ENCODE measurements at regions not wholly inside any gene's neighbourhood (a gene's known extent, or its start where the extent isn't known, plus 50 kb on each side); places are given as distances from the start of the nearest gene placed in this dataset.

DNA sequence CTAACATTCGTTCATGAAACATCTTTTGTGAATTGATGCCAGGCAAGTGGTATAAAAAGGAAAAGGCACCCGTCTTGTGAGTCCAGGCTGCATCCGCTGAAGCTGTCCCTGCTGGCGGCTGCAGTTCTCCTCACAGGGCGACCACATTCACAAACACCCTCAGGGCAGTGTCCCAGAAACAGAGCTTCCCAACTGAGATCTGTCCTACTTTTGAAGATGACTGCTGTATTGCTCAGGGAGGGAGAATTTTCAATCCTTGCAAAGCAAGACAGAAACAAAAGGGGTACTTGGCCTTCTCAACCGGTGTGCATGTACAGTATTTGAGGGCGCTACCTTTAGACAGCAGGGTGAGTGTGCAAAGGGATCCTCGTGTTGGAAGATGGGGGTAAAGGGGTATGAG is 316.1 kb downstream of the GADD45G start:
- Histone ChIP-seq H3K9me3 (ENCODE audit: low read length) (no peaks in the 10 kb centered on the region), H3K4me2 (ENCODE audit: low read length) (no peak overlapping the region), H3K27ac (ENCODE audit: low read length) (no peak overlapping the region), H3K36me3 (ENCODE audit: insufficient read depth, low read length) (no peaks in the 10 kb centered on the region), H3K9me2 (ENCODE audit: insufficient read depth, low read length) (no peaks in the 10 kb centered on the region), H3K9ac (ENCODE audit: low read length) (no peak overlapping the region), H2AFZ (ENCODE audit: low read depth, low read length) (no peak overlapping the region), H3K27me3 (ENCODE audit: insufficient read depth, low read depth, low read length) (no peaks in the 10 kb centered on the region), H4K20me1 (ENCODE audit: insufficient read depth) (no peaks in the 10 kb centered on the region), H3K79me2 (replicated peaks; ENCODE audit: insufficient read depth, low read length) (no peaks in the 10 kb centered on the region), H3K4me3 (ENCODE audit: low read length) (no peak overlapping the region), H3F3A (ENCODE audit: insufficient read depth, low read length, poor library complexity, severe bottlenecking) (no peaks in the 10 kb centered on the region)
- no peak for TF ChIP-seq TAF1 (IDR thresholded peaks at IDR 0.05; ENCODE audit: low read depth)

DNA sequence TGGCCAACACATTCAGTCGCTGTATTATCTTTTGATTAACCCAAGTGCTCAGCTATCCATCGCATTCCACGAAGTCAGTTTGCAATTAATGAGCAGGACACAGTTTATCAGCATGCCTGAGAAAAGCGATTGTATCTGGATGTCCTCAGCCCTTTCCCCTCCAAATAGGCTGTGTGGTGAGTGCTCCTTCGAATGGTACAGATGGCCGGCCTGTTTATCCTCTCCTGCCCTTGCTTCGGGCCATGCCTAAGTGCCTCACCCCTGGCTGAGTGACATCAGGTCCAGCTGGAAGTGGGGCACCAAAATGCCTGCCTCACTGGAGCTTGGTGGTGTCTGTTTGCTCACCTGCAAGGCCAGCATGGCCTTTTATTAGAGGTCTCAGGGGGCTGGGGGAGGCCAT is 317.3 kb downstream of the GADD45G start:
- TF ChIP-seq POLR2AphosphoS5 (IDR thresholded peaks at IDR 0.05): no peak
- no peak for TF ChIP-seq MXI1 (conservative IDR thresholded peaks at IDR 0.05; ENCODE audit: poor library complexity, severe bottlenecking)
- TF ChIP-seq, protein P1, sequence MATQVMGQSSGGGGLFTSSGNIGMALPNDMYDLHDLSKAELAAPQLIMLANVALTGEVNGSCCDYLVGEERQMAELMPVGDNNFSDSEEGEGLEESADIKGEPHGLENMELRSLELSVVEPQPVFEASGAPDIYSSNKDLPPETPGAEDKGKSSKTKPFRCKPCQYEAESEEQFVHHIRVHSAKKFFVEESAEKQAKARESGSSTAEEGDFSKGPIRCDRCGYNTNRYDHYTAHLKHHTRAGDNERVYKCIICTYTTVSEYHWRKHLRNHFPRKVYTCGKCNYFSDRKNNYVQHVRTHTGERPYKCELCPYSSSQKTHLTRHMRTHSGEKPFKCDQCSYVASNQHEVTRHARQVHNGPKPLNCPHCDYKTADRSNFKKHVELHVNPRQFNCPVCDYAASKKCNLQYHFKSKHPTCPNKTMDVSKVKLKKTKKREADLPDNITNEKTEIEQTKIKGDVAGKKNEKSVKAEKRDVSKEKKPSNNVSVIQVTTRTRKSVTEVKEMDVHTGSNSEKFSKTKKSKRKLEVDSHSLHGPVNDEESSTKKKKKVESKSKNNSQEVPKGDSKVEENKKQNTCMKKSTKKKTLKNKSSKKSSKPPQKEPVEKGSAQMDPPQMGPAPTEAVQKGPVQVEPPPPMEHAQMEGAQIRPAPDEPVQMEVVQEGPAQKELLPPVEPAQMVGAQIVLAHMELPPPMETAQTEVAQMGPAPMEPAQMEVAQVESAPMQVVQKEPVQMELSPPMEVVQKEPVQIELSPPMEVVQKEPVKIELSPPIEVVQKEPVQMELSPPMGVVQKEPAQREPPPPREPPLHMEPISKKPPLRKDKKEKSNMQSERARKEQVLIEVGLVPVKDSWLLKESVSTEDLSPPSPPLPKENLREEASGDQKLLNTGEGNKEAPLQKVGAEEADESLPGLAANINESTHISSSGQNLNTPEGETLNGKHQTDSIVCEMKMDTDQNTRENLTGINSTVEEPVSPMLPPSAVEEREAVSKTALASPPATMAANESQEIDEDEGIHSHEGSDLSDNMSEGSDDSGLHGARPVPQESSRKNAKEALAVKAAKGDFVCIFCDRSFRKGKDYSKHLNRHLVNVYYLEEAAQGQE (IDR thresholded peaks at IDR 0.05; ENCODE audit: borderline replicate concordance): no peak
- no peak for TF ChIP-seq EP300 (conservative IDR thresholded peaks at IDR 0.05; ENCODE audit: poor library complexity, severe bottlenecking)
- no peak for TF ChIP-seq EZH2 (IDR thresholded peaks at IDR 0.05; ENCODE audit: borderline replicate concordance, insufficient read depth, low read length, poor library complexity, severe bottlenecking)
- no peak for TF ChIP-seq SMC3 (conservative IDR thresholded peaks at IDR 0.05; ENCODE audit: poor library complexity)
- TF ChIP-seq, protein P2, sequence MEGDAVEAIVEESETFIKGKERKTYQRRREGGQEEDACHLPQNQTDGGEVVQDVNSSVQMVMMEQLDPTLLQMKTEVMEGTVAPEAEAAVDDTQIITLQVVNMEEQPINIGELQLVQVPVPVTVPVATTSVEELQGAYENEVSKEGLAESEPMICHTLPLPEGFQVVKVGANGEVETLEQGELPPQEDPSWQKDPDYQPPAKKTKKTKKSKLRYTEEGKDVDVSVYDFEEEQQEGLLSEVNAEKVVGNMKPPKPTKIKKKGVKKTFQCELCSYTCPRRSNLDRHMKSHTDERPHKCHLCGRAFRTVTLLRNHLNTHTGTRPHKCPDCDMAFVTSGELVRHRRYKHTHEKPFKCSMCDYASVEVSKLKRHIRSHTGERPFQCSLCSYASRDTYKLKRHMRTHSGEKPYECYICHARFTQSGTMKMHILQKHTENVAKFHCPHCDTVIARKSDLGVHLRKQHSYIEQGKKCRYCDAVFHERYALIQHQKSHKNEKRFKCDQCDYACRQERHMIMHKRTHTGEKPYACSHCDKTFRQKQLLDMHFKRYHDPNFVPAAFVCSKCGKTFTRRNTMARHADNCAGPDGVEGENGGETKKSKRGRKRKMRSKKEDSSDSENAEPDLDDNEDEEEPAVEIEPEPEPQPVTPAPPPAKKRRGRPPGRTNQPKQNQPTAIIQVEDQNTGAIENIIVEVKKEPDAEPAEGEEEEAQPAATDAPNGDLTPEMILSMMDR (IDR thresholded peaks at IDR 0.05; ENCODE audit: poor library complexity, severe bottlenecking): no peak
- no peak for TF ChIP-seq RAD21 (conservative IDR thresholded peaks at IDR 0.05)
- TF ChIP-seq TAF1 (IDR thresholded peaks at IDR 0.05; ENCODE audit: low read depth): no peak
- Histone ChIP-seq H3K9me3 (ENCODE audit: low read length) (no peaks in the 10 kb centered on the region), H3K4me2 (ENCODE audit: low read length) (no peak overlapping the region), H3K27ac (ENCODE audit: low read length) (no peak overlapping the region), H3K79me2 (replicated peaks; ENCODE audit: insufficient read depth, low read length) (no peaks in the 10 kb centered on the region), H3K9me2 (ENCODE audit: insufficient read depth, low read length) (no peaks in the 10 kb centered on the region), H2AFZ (ENCODE audit: low read depth, low read length) (no peak overlapping the region), H3K9ac (ENCODE audit: low read length) (no peak overlapping the region), H3F3A (ENCODE audit: insufficient read depth, low read length, poor library complexity, severe bottlenecking) (no peaks in the 10 kb centered on the region), H3K36me3 (ENCODE audit: insufficient read depth, low read length) (no peaks in the 10 kb centered on the region), H3K4me3 (ENCODE audit: low read length) (no peak overlapping the region), H3K27me3 (ENCODE audit: insufficient read depth, low read depth, low read length) (no peaks in the 10 kb centered on the region), H4K20me1 (ENCODE audit: insufficient read depth) (no peaks in the 10 kb centered on the region)

DNA sequence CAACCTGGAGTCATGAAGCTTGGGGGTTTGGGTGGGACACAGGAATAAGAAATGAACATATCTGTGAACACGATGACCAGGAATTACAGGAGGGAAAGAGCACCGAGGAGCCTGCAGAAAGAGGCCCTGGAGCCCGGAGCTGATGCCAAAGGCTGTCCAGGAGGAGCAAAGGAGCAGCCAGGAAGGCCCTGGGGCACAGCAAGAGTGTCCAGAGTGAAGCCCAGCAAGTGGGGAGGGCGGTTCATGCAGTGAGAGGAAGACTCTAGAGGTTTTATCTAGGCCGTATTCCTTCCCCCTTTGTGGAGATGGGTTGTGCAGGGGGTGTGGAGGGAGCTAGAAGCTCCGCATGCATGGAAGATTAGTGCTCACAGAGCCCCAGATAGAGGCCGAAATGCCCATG is 318.4 kb downstream of the GADD45G start:
- Histone ChIP-seq H3K4me2 (ENCODE audit: low read length) (no peak overlapping the region), H3F3A (ENCODE audit: insufficient read depth, low read length, poor library complexity, severe bottlenecking) (no peaks in the 10 kb centered on the region), H3K9me2 (ENCODE audit: insufficient read depth, low read length) (no peaks in the 10 kb centered on the region), H4K20me1 (ENCODE audit: insufficient read depth) (no peaks in the 10 kb centered on the region), H3K36me3 (ENCODE audit: insufficient read depth, low read length) (no peaks in the 10 kb centered on the region), H3K27ac (ENCODE audit: low read length) (no peak overlapping the region), H3K4me3 (ENCODE audit: low read length) (no peak overlapping the region), H2AFZ (ENCODE audit: low read depth, low read length) (no peak overlapping the region), H3K9ac (ENCODE audit: low read length) (no peak overlapping the region), H3K9me3 (ENCODE audit: low read length) (no peaks in the 10 kb centered on the region), H3K79me2 (replicated peaks; ENCODE audit: insufficient read depth, low read length) (no peaks in the 10 kb centered on the region), H3K27me3 (ENCODE audit: insufficient read depth, low read depth, low read length) (no peaks in the 10 kb centered on the region)
- TF ChIP-seq EP300 (conservative IDR thresholded peaks at IDR 0.05; ENCODE audit: poor library complexity, severe bottlenecking) (no peak), POLR2AphosphoS5 (IDR thresholded peaks at IDR 0.05) (no peak), RAD21 (conservative IDR thresholded peaks at IDR 0.05) (no peak), SMC3 (conservative IDR thresholded peaks at IDR 0.05; ENCODE audit: poor library complexity) (no peak), MXI1 (conservative IDR thresholded peaks at IDR 0.05; ENCODE audit: poor library complexity, severe bottlenecking) (no peak), EZH2 (IDR thresholded peaks at IDR 0.05; ENCODE audit: borderline replicate concordance, insufficient read depth, low read length, poor library complexity, severe bottlenecking) (no peak), TAF1 (IDR thresholded peaks at IDR 0.05; ENCODE audit: low read depth) (no peak)
- TF ChIP-seq, protein P2 (IDR thresholded peaks at IDR 0.05; ENCODE audit: poor library complexity, severe bottlenecking): no peak
- TF ChIP-seq, protein P1 (IDR thresholded peaks at IDR 0.05; ENCODE audit: borderline replicate concordance): no peak
